ENCODE measurements at regions not wholly inside any gene's neighbourhood (a gene's known extent, or its start where the extent isn't known, plus 50 kb on each side); places are given as distances from the start of the nearest gene placed in this dataset.

DNA sequence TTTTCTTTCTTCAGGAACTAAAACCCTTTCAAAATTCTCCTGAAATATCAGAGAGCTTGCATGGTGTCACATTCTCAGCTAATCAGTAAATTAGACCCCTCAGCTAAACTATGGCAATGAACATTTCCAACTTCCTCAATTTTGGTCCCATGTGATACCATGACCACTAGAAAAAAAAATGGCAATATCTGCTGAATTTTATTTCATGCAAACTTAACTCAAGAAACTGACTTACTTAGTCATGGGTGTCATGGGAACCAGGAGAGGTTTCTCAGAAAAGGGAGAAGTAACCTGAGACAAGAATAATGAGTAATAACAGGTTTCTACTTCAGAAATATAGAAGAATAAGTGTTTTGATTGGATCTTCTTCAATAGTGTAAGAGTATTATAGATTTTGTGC, 784.6 kb upstream of the ALCAM start:
- Histone ChIP-seq H4K20me1 (ENCODE audit: insufficient read depth, low read length) (no peaks in the 10 kb centered on the region), H3K36me3 (ENCODE audit: insufficient read depth, low read length) (no peaks in the 10 kb centered on the region), H3K4me1 (ENCODE audit: insufficient read depth, low read length) (no peaks in the 10 kb centered on the region), H3K9me3 (ENCODE audit: low read depth, low read length) (peaks cover 4% of the 10 kb centered on the region), H2AFZ (ENCODE audit: low read length) (no peak overlapping the region), H3K79me2 (ENCODE audit: insufficient read depth, low read length) (no peaks in the 10 kb centered on the region), H3K27ac (ENCODE audit: low read depth, low read length) (no peak overlapping the region), H3K4me2 (ENCODE audit: insufficient read depth, low read length) (no peak overlapping the region), H3K27me3 (ENCODE audit: insufficient read depth, low read length) (no peaks in the 10 kb centered on the region), H3K4me3 (ENCODE audit: insufficient read depth, low read length) (no peak overlapping the region)
- TF ChIP-seq, protein P1, sequence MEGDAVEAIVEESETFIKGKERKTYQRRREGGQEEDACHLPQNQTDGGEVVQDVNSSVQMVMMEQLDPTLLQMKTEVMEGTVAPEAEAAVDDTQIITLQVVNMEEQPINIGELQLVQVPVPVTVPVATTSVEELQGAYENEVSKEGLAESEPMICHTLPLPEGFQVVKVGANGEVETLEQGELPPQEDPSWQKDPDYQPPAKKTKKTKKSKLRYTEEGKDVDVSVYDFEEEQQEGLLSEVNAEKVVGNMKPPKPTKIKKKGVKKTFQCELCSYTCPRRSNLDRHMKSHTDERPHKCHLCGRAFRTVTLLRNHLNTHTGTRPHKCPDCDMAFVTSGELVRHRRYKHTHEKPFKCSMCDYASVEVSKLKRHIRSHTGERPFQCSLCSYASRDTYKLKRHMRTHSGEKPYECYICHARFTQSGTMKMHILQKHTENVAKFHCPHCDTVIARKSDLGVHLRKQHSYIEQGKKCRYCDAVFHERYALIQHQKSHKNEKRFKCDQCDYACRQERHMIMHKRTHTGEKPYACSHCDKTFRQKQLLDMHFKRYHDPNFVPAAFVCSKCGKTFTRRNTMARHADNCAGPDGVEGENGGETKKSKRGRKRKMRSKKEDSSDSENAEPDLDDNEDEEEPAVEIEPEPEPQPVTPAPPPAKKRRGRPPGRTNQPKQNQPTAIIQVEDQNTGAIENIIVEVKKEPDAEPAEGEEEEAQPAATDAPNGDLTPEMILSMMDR (IDR thresholded peaks at IDR 0.05; ENCODE audit: extremely low read depth, low read depth, low read length) = no peak
- DNase-seq (ENCODE audit: insufficient read length, low spot score, missing footprints) = peak; percentile 46

DNA sequence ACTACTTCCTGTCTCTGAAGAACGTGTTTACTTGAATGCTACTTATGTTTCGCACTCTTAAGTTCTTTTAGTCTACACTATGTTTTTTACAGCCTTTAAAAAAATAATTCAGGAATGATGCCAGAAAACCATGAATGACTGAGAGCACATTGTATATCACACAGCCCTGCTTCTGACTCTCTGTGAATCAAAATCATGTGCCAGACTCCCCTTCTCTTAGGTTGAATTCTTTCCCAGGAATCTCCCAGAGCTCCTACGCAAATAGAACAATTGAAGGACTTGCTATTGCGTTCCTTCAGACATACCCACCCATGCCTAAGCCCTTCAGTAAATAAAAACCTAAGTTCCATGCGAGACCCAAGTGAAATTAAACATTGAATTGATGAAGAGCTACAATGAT, 782.0 kb upstream of the ALCAM start:
- Histone ChIP-seq H3K27me3 (ENCODE audit: insufficient read depth, low read length) (no peaks in the 10 kb centered on the region), H2AFZ (ENCODE audit: low read length) (peak overlapping the region; percentile 62), H3K9me3 (ENCODE audit: low read depth, low read length) (no peaks in the 10 kb centered on the region), H3K4me1 (ENCODE audit: insufficient read depth, low read length) (no peaks in the 10 kb centered on the region), H3K4me3 (ENCODE audit: insufficient read depth, low read length) (no peak overlapping the region), H3K4me2 (ENCODE audit: insufficient read depth, low read length) (no peak overlapping the region), H3K36me3 (ENCODE audit: insufficient read depth, low read length) (no peaks in the 10 kb centered on the region), H3K79me2 (ENCODE audit: insufficient read depth, low read length) (no peaks in the 10 kb centered on the region), H3K27ac (ENCODE audit: low read depth, low read length) (no peak overlapping the region), H4K20me1 (ENCODE audit: insufficient read depth, low read length) (no peaks in the 10 kb centered on the region)
- no peak for DNase-seq (ENCODE audit: insufficient read length, low spot score, missing footprints)
- TF ChIP-seq, protein P1 (IDR thresholded peaks at IDR 0.05; ENCODE audit: extremely low read depth, low read depth, low read length) = no peak

DNA sequence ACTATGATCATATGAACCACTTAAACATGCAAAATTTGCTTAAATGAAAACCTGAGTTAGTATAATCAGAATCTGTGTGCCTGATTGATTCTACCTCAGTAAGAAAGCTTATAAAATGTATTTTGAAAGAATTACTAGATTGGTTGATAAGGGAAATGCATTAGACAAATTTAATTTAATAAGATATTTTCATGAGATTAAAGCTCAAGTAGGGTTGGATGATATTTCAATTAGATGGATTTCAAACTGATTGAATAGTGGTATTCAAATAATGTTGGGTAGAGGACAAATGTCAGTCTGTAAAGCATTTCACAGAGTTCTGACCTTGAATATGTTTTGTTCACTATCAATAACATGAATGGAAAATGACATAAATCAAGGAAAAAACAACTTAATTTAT, 780.4 kb upstream of the ALCAM start:
- Histone ChIP-seq H3K27me3 (ENCODE audit: insufficient read depth, low read length) (no peaks in the 10 kb centered on the region), H2AFZ (ENCODE audit: low read length) (no peak overlapping the region), H3K4me3 (ENCODE audit: insufficient read depth, low read length) (no peak overlapping the region), H3K79me2 (ENCODE audit: insufficient read depth, low read length) (no peaks in the 10 kb centered on the region), H3K36me3 (ENCODE audit: insufficient read depth, low read length) (no peaks in the 10 kb centered on the region), H3K4me2 (ENCODE audit: insufficient read depth, low read length) (no peak overlapping the region), H4K20me1 (ENCODE audit: insufficient read depth, low read length) (no peaks in the 10 kb centered on the region), H3K9me3 (ENCODE audit: low read depth, low read length) (no peaks in the 10 kb centered on the region), H3K27ac (ENCODE audit: low read depth, low read length) (no peak overlapping the region), H3K4me1 (ENCODE audit: insufficient read depth, low read length) (no peaks in the 10 kb centered on the region)
- DNase-seq (ENCODE audit: insufficient read length, low spot score, missing footprints) = no peak
- TF ChIP-seq, protein P1 (IDR thresholded peaks at IDR 0.05; ENCODE audit: extremely low read depth, low read depth, low read length) = no peak

DNA sequence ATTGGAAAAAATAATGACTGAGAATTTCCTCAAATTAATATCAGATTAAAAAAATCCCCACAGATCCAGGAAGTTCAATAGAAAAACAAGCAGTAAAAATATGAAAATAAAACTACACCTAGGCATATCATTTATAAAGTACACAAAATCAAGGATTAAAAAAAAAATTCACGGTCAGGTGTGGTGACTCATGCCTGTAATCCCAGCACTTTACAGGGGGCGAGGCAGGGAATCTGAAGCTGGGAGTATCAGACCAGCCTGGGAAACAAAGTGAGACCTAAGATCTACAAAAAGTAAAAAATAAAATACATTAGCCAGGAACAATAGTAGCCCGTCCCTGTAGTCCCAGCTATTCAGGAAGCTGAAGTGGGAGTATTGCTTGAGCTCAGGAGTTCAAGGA, 778.3 kb upstream of the ALCAM start:
- Histone ChIP-seq H3K27me3 (ENCODE audit: insufficient read depth, low read length) (no peaks in the 10 kb centered on the region), H2AFZ (ENCODE audit: low read length) (no peak overlapping the region), H3K36me3 (ENCODE audit: insufficient read depth, low read length) (no peaks in the 10 kb centered on the region), H3K27ac (ENCODE audit: low read depth, low read length) (no peak overlapping the region), H3K79me2 (ENCODE audit: insufficient read depth, low read length) (no peaks in the 10 kb centered on the region), H3K4me1 (ENCODE audit: insufficient read depth, low read length) (no peaks in the 10 kb centered on the region), H3K9me3 (ENCODE audit: low read depth, low read length) (no peaks in the 10 kb centered on the region), H3K4me2 (ENCODE audit: insufficient read depth, low read length) (no peak overlapping the region), H3K4me3 (ENCODE audit: insufficient read depth, low read length) (no peak overlapping the region), H4K20me1 (ENCODE audit: insufficient read depth, low read length) (no peaks in the 10 kb centered on the region)
- DNase-seq (ENCODE audit: insufficient read length, low spot score, missing footprints) = no peak
- TF ChIP-seq, protein P1 (IDR thresholded peaks at IDR 0.05; ENCODE audit: extremely low read depth, low read depth, low read length) = no peak

Data from osteoblast (primary cell).